ENCODE measurements at regions not wholly inside any gene's neighbourhood (a gene's known extent, or its start where the extent isn't known, plus 50 kb on each side); places are given as distances from the start of the nearest gene placed in this dataset.

- Histone ChIP-seq H3K27ac (no peak overlapping the region), H3K4me1 (ENCODE audit: low read depth, poor library complexity, severe bottlenecking) (no peaks in the 10 kb centered on the region), H3K4me2 (no peak overlapping the region), H3K4me3 (IDR thresholded peaks at IDR 0.05; ENCODE audit: insufficient read depth, low read depth, low read length) (no peak overlapping the region), H3K27me3 (ENCODE audit: insufficient read depth, low read depth) (no peaks in the 10 kb centered on the region), H3K36me3 (ENCODE audit: insufficient read depth) (no peaks in the 10 kb centered on the region), H4K20me1 (ENCODE audit: insufficient read depth) (no peaks in the 10 kb centered on the region), H3K79me2 (ENCODE audit: insufficient read depth, low read depth) (no peaks in the 10 kb centered on the region), H3K9ac (no peak overlapping the region), H2AFZ (ENCODE audit: low read depth) (no peak overlapping the region)
- TF ChIP-seq, protein P1, sequence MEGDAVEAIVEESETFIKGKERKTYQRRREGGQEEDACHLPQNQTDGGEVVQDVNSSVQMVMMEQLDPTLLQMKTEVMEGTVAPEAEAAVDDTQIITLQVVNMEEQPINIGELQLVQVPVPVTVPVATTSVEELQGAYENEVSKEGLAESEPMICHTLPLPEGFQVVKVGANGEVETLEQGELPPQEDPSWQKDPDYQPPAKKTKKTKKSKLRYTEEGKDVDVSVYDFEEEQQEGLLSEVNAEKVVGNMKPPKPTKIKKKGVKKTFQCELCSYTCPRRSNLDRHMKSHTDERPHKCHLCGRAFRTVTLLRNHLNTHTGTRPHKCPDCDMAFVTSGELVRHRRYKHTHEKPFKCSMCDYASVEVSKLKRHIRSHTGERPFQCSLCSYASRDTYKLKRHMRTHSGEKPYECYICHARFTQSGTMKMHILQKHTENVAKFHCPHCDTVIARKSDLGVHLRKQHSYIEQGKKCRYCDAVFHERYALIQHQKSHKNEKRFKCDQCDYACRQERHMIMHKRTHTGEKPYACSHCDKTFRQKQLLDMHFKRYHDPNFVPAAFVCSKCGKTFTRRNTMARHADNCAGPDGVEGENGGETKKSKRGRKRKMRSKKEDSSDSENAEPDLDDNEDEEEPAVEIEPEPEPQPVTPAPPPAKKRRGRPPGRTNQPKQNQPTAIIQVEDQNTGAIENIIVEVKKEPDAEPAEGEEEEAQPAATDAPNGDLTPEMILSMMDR (conservative IDR thresholded peaks at IDR 0.05; ENCODE audit: low read depth, low read length), result no peak
Observed at GRCh38 chr1:228921481-228921880, 186.2 kb downstream of the RHOU start.

GRCh38 chr1:228922722-228923376, 187.6 kb downstream of the RHOU start:
- no peaks in the 10 kb centered on the region for H3K27me3 ChIP-seq (ENCODE audit: insufficient read depth, low read depth)
- no peak overlapping the region for H3K9ac ChIP-seq
- TF ChIP-seq, protein P1 (conservative IDR thresholded peaks at IDR 0.05; ENCODE audit: low read depth, low read length), result no peak
- H2AFZ ChIP-seq (ENCODE audit: low read depth), result no peak overlapping the region
- no peak overlapping the region for H3K4me3 ChIP-seq (IDR thresholded peaks at IDR 0.05; ENCODE audit: insufficient read depth, low read depth, low read length)
- no peak overlapping the region for H3K4me2 ChIP-seq
- H3K36me3 ChIP-seq (ENCODE audit: insufficient read depth), result no peaks in the 10 kb centered on the region
- no peaks in the 10 kb centered on the region for H4K20me1 ChIP-seq (ENCODE audit: insufficient read depth)
- no peaks in the 10 kb centered on the region for H3K4me1 ChIP-seq (ENCODE audit: low read depth, poor library complexity, severe bottlenecking)
- H3K27ac ChIP-seq, result no peak overlapping the region
- H3K79me2 ChIP-seq (ENCODE audit: insufficient read depth, low read depth), result no peaks in the 10 kb centered on the region

DNA sequence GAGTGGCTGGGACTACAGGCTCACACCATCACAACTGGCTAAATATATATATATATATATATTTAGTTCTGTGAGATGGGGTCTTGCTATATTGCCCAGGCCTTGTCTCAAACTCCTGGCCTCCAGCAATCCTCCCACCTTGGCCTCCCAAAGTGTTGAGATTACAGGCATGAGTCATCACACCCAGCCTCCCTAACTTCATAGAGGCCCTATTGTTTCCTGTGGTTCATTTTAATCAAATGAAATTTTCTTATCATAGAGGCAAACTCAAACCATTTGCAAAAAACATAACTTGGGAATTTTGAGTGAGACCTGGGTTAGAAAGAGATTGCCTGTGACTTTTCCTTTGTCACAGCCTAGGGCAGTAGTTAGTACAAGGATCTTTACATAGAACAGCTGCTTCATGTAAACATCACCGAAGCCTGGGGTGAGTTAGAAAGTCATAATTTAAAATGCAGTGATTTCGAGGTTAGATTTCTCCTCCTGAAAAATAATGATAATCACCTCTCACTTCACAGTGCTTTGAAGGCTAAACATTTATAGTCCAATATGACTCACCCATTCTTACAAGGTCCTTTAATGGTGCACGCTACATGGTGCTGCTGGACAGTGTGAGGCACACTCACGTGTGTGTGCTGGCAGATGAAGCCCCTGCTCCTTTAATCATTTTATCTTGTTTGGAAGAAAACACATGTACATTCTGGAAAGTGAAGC, 188.9 kb downstream of the RHOU start:
- Histone ChIP-seq H3K4me3 (IDR thresholded peaks at IDR 0.05; ENCODE audit: insufficient read depth, low read depth, low read length) (no peak overlapping the region), H3K27me3 (ENCODE audit: insufficient read depth, low read depth) (no peaks in the 10 kb centered on the region), H3K4me1 (ENCODE audit: low read depth, poor library complexity, severe bottlenecking) (no peaks in the 10 kb centered on the region), H3K4me2 (no peak overlapping the region), H3K36me3 (ENCODE audit: insufficient read depth) (no peaks in the 10 kb centered on the region), H3K9ac (no peak overlapping the region), H3K79me2 (ENCODE audit: insufficient read depth, low read depth) (no peaks in the 10 kb centered on the region), H4K20me1 (ENCODE audit: insufficient read depth) (no peaks in the 10 kb centered on the region), H2AFZ (ENCODE audit: low read depth) (no peak overlapping the region), H3K27ac (no peak overlapping the region)
- TF ChIP-seq, protein P1 (conservative IDR thresholded peaks at IDR 0.05; ENCODE audit: low read depth, low read length), result no peak

- Histone ChIP-seq H3K9ac (no peak overlapping the region), H2AFZ (ENCODE audit: low read depth) (no peak overlapping the region), H3K36me3 (ENCODE audit: insufficient read depth) (no peaks in the 10 kb centered on the region), H3K4me2 (no peak overlapping the region), H3K79me2 (ENCODE audit: insufficient read depth, low read depth) (no peaks in the 10 kb centered on the region), H3K27ac (no peak overlapping the region), H3K27me3 (ENCODE audit: insufficient read depth, low read depth) (no peaks in the 10 kb centered on the region), H4K20me1 (ENCODE audit: insufficient read depth) (no peaks in the 10 kb centered on the region), H3K4me1 (ENCODE audit: low read depth, poor library complexity, severe bottlenecking) (no peaks in the 10 kb centered on the region), H3K4me3 (IDR thresholded peaks at IDR 0.05; ENCODE audit: insufficient read depth, low read depth, low read length) (no peak overlapping the region)
- TF ChIP-seq, protein P1 (conservative IDR thresholded peaks at IDR 0.05; ENCODE audit: low read depth, low read length), result no peak
Observed at GRCh38 chr1:228925691-228926090, 190.4 kb downstream of the RHOU start.
